NB4 (cell line): ENCODE measurements at regions not wholly inside any gene's neighbourhood (a gene's known extent, or its start where the extent isn't known, plus 50 kb on each side); places are given as distances from the start of the nearest gene placed in this dataset.

Experiments
- DNase-seq: peaks from one replicate; pipeline ENCODE4 v3.0.0; 2010; ENCODE audit warnings: low read depth
- H3K4me3 ChIP-seq: one replicate; pipeline ENCODE4 v1.5.1; 2011; ENCODE audit warnings: mild to moderate bottlenecking, low read depth, low read length, moderate library complexity
- CTCF ChIP-seq: IDR thresholded peaks from one replicate; pipeline ENCODE4 v1.5.1; 2012; ENCODE audit warnings: low read depth, low read length
- MAX ChIP-seq: IDR thresholded peaks from 2 replicates; pipeline ENCODE4 v1.6.1; 2011; ENCODE audit warnings: low read depth, low read length
- MYC ChIP-seq: IDR thresholded peaks from 2 replicates; pipeline ENCODE4 v1.6.1; 2011; ENCODE audit warnings: low read depth, low read length
- POLR2A ChIP-seq: IDR thresholded peaks from 2 replicates; pipeline ENCODE4 v1.6.1; 2011; ENCODE audit warnings: mild to moderate bottlenecking; ENCODE audit not compliant: insufficient read length; ENCODE audit errors: extremely low read depth

GRCh38 chr1:14369526-14370213 lies 228.8 kb upstream of the KAZN start:
- no peak overlapping the region for H3K4me3 ChIP-seq
- no peak for DNase-seq
- TF ChIP-seq POLR2A = no peak
- no peak for TF ChIP-seq CTCF
- no peak for TF ChIP-seq MAX
- no peak for TF ChIP-seq MYC

GRCh38 chr1:14371771-14372497 lies 226.6 kb upstream of the KAZN start:
- DNase-seq = no peak
- no peak for TF ChIP-seq CTCF
- no peak for TF ChIP-seq POLR2A
- no peak for TF ChIP-seq MAX
- no peak overlapping the region for H3K4me3 ChIP-seq

- no peak overlapping the region for H3K4me3 ChIP-seq
- TF ChIP-seq CTCF = no peak
- no peak for TF ChIP-seq POLR2A
- TF ChIP-seq MAX = no peak
- no peak for TF ChIP-seq MYC
- DNase-seq = no peak
These were observed 226.0 kb upstream of the KAZN start for GRCh38 chr1:14372526-14372925.

- no peak overlapping the region for H3K4me3 ChIP-seq
- DNase-seq = no peak
- no peak for TF ChIP-seq MAX
- TF ChIP-seq POLR2A = no peak
- TF ChIP-seq CTCF = no peak
- no peak for TF ChIP-seq MYC
These were observed 225.3 kb upstream of the KAZN start for GRCh38 chr1:14373081-14373758.

- DNase-seq = no peak
- H3K4me3 ChIP-seq = no peak overlapping the region
- TF ChIP-seq CTCF (no peak), MYC (no peak), MAX (no peak), POLR2A (no peak)
These were observed 223.3 kb upstream of the KAZN start for GRCh38 chr1:14375226-14375625.
